Liver (tissue), 8 donors: ENCODE measurements at regions not wholly inside any gene's neighbourhood (a gene's known extent, or its start where the extent isn't known, plus 50 kb on each side); places are given as distances from the start of the nearest gene placed in this dataset.

Source experiments
- DNase-seq: peaks from one replicate; pipeline ENCODE4 v3.0.0-alpha.2; 2017; ENCODE audit warnings: low spot score
- H3K27ac ChIP-seq, 2 donors: one replicate each; pipeline ENCODE4 v1.7.0; 2013; ENCODE audit warnings: inconsistent platforms in 2 of 2, low read length in 2 of 2, control low read depth in 1 of 2, low read depth in 1 of 2, mild to moderate bottlenecking in 1 of 2
- H3K27me3 ChIP-seq, 4 donors: one replicate each; pipeline versions ENCODE4 v1.6.1 to v1.7.0; 2013; ENCODE audit warnings: low read length in 3 of 4, inconsistent platforms in 1 of 4, mild to moderate bottlenecking in 1 of 4, moderate library complexity in 1 of 4; ENCODE audit not compliant: control insufficient read depth in 4 of 4, insufficient read depth in 4 of 4
- H3K36me3 ChIP-seq, 4 donors: one replicate each; pipeline versions ENCODE4 v1.6.1 to v1.7.0; 2013; ENCODE audit warnings: low read length in 3 of 4, mild to moderate bottlenecking in 3 of 4, low read depth in 1 of 4, moderate library complexity in 1 of 4; ENCODE audit not compliant: control insufficient read depth in 4 of 4, insufficient read depth in 3 of 4
- H3K4me1 ChIP-seq, 4 donors: one replicate each; pipeline versions ENCODE4 v1.6.1 to v1.7.0; 2013; ENCODE audit warnings: low read length in 3 of 4, mild to moderate bottlenecking in 3 of 4, moderate library complexity in 1 of 4; ENCODE audit not compliant: control insufficient read depth in 4 of 4, insufficient read depth in 4 of 4
- H3K4me3 ChIP-seq, 3 donors: one replicate each; pipeline versions ENCODE4 v1.6.1 to v1.7.0; 2013; ENCODE audit warnings: low read length in 3 of 3, control low read depth in 1 of 3, low read depth in 1 of 3, mild to moderate bottlenecking in 1 of 3
- H3K9ac ChIP-seq, 2 donors: one replicate each; pipeline ENCODE4 v1.7.0; 2013; ENCODE audit warnings: low read length in 2 of 2, mild to moderate bottlenecking in 2 of 2, moderate library complexity in 2 of 2, control low read depth in 1 of 2, low read depth in 1 of 2
- H3K9me3 ChIP-seq, 4 donors: one replicate each; pipeline versions ENCODE4 v1.6.1 to v1.7.0; 2013; ENCODE audit warnings: low read length in 3 of 4; ENCODE audit not compliant: control insufficient read depth in 4 of 4
- EGR1 ChIP-seq, 2 donors: IDR thresholded peaks; 2 replicates each; pipeline ENCODE4 v1.6.1; 2016 to 2018; ENCODE audit warnings: antibody characterized with exemption in 2 of 2, low read depth in 2 of 2
- FOXA1 ChIP-seq: IDR thresholded peaks from 2 replicates; pipeline ENCODE4 v1.6.1; 2016; ENCODE audit warnings: antibody characterized with exemption
- FOXA2 ChIP-seq: IDR thresholded peaks from 2 replicates; pipeline ENCODE4 v1.6.1; 2016; ENCODE audit warnings: antibody characterized with exemption
- GABPA ChIP-seq, 2 donors: IDR thresholded peaks in 1 of 2; conservative IDR thresholded peaks in 1 of 2; 2 replicates each; pipeline ENCODE4 v1.6.1; 2016; ENCODE audit warnings: antibody characterized with exemption in 2 of 2, mild to moderate bottlenecking in 1 of 2, moderate library complexity in 1 of 2
- HNF4G ChIP-seq: IDR thresholded peaks from 2 replicates; pipeline ENCODE4 v1.6.1; 2016; ENCODE audit warnings: antibody characterized with exemption
- JUND ChIP-seq, 2 donors: IDR thresholded peaks; 2 replicates each; pipeline ENCODE4 v1.6.1; 2016; ENCODE audit warnings: antibody characterized with exemption in 2 of 2
- RAD21 ChIP-seq, 2 donors: IDR thresholded peaks; 2 replicates each; pipeline ENCODE4 v1.6.1; 2016; ENCODE audit warnings: antibody characterized with exemption in 2 of 2, mild to moderate bottlenecking in 2 of 2
- RXRA ChIP-seq, 2 donors: IDR thresholded peaks; 2 replicates each; pipeline ENCODE4 v1.6.1; 2017 to 2018; ENCODE audit warnings: antibody characterized with exemption in 2 of 2, mild to moderate bottlenecking in 1 of 2
- TAF1 ChIP-seq: conservative IDR thresholded peaks from 2 replicates; pipeline ENCODE4 v1.6.1; 2016; ENCODE audit warnings: antibody characterized with exemption, mild to moderate bottlenecking
- YY1 ChIP-seq: IDR thresholded peaks from 2 replicates; pipeline ENCODE4 v1.6.1; 2016; ENCODE audit warnings: antibody characterized with exemption, mild to moderate bottlenecking
- ZBTB33 ChIP-seq: IDR thresholded peaks from 2 replicates; pipeline ENCODE4 v1.6.1; 2016; ENCODE audit warnings: antibody characterized with exemption
- WGBS: extraction: QIAGEN DNeasy Blood & Tissue Kit; methylation state at CpG from one replicate; pipeline ENCODE4 v1.1.7; 2013; 5-methylcytosine and 5-hydroxymethylcytosine counted together
- TF ChIP-seq, protein P1 (sequence below): fragments of 150-350 bp; IDR thresholded peaks from 2 replicates; pipeline ENCODE4 v1.5.1; 2017; ENCODE audit warnings: improper control_type of control experiment, low read depth, low read length; ENCODE audit not compliant: missing input control
- TF ChIP-seq, protein P2 (sequence below): IDR thresholded peaks from 2 replicates; pipeline ENCODE4 v1.6.1; 2016; ENCODE audit warnings: antibody characterized with exemption
- donor health status: healthy.
- donor health status: healthy.
- donor health status: healthy.
- donor health status: healthy.
- donor health status: healthy.

- Histone ChIP-seq H3K4me1 (no peaks in the 10 kb centered on the region), H3K9ac (no peak overlapping the region), H3K27ac (no peak overlapping the region), H3K27me3 (no peaks in the 10 kb centered on the region), H3K9me3 (no peaks in the 10 kb centered on the region), H3K4me3 (no peak overlapping the region), H3K36me3 (no peaks in the 10 kb centered on the region)
- TF ChIP-seq JUND (IDR thresholded peaks at IDR 0.05) = no peak
- no peak for TF ChIP-seq YY1
- no peak for TF ChIP-seq FOXA1
- TF ChIP-seq RAD21 (IDR thresholded peaks at IDR 0.05) = no peak
- TF ChIP-seq GABPA (IDR thresholded peaks at IDR 0.05 in 1 of 2, conservative IDR thresholded peaks at IDR 0.05 in 1 of 2) = no peak
- TF ChIP-seq TAF1 = no peak
- no peak for TF ChIP-seq RXRA (IDR thresholded peaks at IDR 0.05)
- no peak for TF ChIP-seq HNF4G
- TF ChIP-seq, protein P1, sequence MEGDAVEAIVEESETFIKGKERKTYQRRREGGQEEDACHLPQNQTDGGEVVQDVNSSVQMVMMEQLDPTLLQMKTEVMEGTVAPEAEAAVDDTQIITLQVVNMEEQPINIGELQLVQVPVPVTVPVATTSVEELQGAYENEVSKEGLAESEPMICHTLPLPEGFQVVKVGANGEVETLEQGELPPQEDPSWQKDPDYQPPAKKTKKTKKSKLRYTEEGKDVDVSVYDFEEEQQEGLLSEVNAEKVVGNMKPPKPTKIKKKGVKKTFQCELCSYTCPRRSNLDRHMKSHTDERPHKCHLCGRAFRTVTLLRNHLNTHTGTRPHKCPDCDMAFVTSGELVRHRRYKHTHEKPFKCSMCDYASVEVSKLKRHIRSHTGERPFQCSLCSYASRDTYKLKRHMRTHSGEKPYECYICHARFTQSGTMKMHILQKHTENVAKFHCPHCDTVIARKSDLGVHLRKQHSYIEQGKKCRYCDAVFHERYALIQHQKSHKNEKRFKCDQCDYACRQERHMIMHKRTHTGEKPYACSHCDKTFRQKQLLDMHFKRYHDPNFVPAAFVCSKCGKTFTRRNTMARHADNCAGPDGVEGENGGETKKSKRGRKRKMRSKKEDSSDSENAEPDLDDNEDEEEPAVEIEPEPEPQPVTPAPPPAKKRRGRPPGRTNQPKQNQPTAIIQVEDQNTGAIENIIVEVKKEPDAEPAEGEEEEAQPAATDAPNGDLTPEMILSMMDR = no peak
- WGBS = 86% methylated on average over 4 of the region's 4 CpGs
- DNase-seq = no peak
Observed at GRCh38 chr2:53513167-53513666, 254.4 kb upstream of the CHAC2 start.

DNA sequence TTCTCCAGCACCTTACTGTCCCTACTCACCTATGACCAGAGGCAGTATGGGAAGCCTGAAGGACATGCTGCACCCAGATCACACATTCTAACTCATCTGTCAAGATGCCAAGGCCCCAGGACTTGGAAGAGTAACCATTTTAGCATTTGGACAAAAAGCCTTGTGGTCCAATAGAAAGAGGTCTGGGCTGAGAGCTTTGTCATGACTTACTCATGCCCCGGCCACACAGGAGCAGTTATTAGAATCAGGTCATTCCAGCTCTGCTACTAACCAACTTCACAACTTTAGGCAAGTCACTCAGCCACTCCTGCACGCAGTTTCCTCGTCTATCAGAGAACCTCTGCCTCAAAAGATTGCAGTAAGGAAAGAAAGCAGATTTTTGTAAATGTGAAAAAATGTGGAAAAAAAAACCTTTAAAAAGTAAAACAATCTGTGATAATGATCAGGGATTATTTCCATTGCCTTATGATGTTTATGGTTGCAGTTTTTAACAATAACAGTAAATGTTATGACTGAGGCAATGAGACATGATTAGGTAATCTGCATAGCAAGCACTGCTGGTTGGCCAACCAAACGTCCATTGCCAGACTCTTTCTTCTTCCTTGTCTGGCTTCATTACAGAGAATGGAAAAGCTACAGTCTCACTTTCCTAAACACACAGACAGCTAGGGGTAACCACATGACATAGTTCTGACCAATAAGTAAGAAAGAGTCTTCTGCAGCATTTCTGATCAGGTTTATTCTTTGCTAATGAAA is 255.4 kb upstream of the CHAC2 start:
- H3K4me3 ChIP-seq = no peak overlapping the region
- no peak overlapping the region for H3K27ac ChIP-seq
- H3K27me3 ChIP-seq = no peaks in the 10 kb centered on the region
- H3K4me1 ChIP-seq = no peaks in the 10 kb centered on the region
- DNase-seq = no peak
- H3K9ac ChIP-seq = no peak overlapping the region
- no peak for TF ChIP-seq GABPA (IDR thresholded peaks at IDR 0.05 in 1 of 2, conservative IDR thresholded peaks at IDR 0.05 in 1 of 2)
- no peaks in the 10 kb centered on the region for H3K9me3 ChIP-seq
- 71% methylated on average over 4 of the region's 4 CpGs for WGBS
- no peaks in the 10 kb centered on the region for H3K36me3 ChIP-seq

DNA sequence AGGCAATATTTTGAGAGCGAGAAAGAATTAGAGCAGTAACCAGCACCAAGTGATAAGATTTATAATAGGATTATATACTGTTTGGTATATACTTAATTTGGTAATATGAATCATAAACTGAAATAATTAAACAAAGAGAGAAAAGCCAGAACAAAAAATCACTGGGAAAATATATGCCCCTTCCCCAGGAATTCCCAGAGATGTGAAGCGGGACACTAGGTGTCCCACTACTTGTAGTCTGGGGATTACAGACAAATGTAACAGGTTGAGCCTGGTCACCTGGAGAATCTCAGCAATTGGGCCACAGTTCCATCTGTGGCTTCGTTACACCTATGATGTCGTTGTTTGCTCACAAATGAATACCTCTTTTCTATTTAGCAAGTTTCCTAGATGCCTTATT is 256.1 kb upstream of the CHAC2 start:
- DNase-seq = no peak
- Histone ChIP-seq H3K27me3 (no peaks in the 10 kb centered on the region), H3K9me3 (no peaks in the 10 kb centered on the region), H3K27ac (no peak overlapping the region), H3K4me1 (no peaks in the 10 kb centered on the region), H3K4me3 (no peak overlapping the region), H3K36me3 (no peaks in the 10 kb centered on the region), H3K9ac (no peak overlapping the region)
- TF ChIP-seq, protein P2, sequence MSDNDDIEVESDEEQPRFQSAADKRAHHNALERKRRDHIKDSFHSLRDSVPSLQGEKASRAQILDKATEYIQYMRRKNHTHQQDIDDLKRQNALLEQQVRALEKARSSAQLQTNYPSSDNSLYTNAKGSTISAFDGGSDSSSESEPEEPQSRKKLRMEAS = no peak
- TF ChIP-seq FOXA1 = no peak
- WGBS = 92% methylated on average over 4 of the region's 4 CpGs

DNA sequence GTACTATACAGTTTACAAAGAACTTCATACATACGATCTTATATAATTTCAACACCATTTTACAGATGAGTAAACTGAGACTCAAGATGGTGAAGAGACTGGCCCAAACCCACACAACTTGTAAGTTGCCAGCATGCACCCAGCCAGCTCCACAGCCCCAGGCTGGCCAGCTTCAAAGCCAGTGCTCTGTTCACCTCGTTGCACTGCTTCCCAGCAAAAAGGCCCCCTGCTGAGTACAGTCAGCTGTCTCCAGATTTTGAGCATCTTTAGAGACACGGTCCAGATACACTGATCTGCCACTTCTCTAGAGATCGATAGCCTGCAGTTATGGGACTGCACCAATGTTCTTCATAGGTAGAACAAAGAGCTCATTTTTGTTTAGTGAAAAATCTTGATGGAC is 257.2 kb upstream of the CHAC2 start:
- WGBS = 71% methylated on average over 4 of the region's 4 CpGs
- Histone ChIP-seq H3K27me3 (no peaks in the 10 kb centered on the region), H3K4me3 (no peak overlapping the region), H3K36me3 (no peaks in the 10 kb centered on the region), H3K4me1 (no peaks in the 10 kb centered on the region), H3K9me3 (no peaks in the 10 kb centered on the region), H3K27ac (no peak overlapping the region), H3K9ac (no peak overlapping the region)
- DNase-seq = no peak
- TF ChIP-seq GABPA (IDR thresholded peaks at IDR 0.05 in 1 of 2, conservative IDR thresholded peaks at IDR 0.05 in 1 of 2) (no peak), ZBTB33 (no peak), HNF4G (no peak), JUND (IDR thresholded peaks at IDR 0.05) (no peak), YY1 (no peak), EGR1 (IDR thresholded peaks at IDR 0.05; ENCODE audit: low read depth in 2 of 2) (no peak), TAF1 (no peak), FOXA2 (no peak)
- TF ChIP-seq, protein P1 = no peak
